Neural progenitor cell (in vitro differentiated cells): ENCODE measurements at regions not wholly inside any gene's neighbourhood (a gene's known extent, or its start where the extent isn't known, plus 50 kb on each side); places are given as distances from the start of the nearest gene placed in this dataset.

Experiments
- DNase-seq: peaks from one replicate; pipeline ENCODE4 v3.0.0-alpha.2; 2016; ENCODE audit warnings: low spot score
- H2AFZ ChIP-seq: fragments of 200-600 bp; sonication (generic); replicated peaks from 2 replicates; pipeline ENCODE4 v1.6.1; 2016; ENCODE audit warnings: antibody characterized with exemption
- H3F3A ChIP-seq: fragments of 200-600 bp; sonication (generic); 2 replicates; pipeline ENCODE4 v1.6.1; 2016; ENCODE audit warnings: antibody characterized with exemption, low read depth
- H3K27ac ChIP-seq: fragments of 200-600 bp; sonication (generic); 2 replicates; pipeline ENCODE4 v1.5.1; 2016; ENCODE audit warnings: mild to moderate bottlenecking
- H3K27me3 ChIP-seq: fragments of 200-600 bp; sonication (generic); 2 replicates; pipeline ENCODE4 v1.6.1; 2016; ENCODE audit warnings: mild to moderate bottlenecking, moderate library complexity
- H3K36me3 ChIP-seq: fragments of 200-600 bp; sonication (generic); 2 replicates; pipeline ENCODE4 v1.5.1; 2016
- H3K4me1 ChIP-seq: fragments of 200-600 bp; sonication (generic); 2 replicates; pipeline ENCODE4 v1.6.1; 2016; ENCODE audit warnings: mixed run types
- H3K4me2 ChIP-seq: fragments of 200-600 bp; sonication (generic); 2 replicates; pipeline ENCODE4 v1.6.1; 2016
- H3K4me3 ChIP-seq: fragments of 200-600 bp; sonication (generic); 2 replicates; pipeline ENCODE4 v1.5.1; 2016
- H3K79me2 ChIP-seq: fragments of 200-600 bp; sonication (generic); 2 replicates; pipeline ENCODE4 v1.6.1; 2016; ENCODE audit warnings: low read depth
- H3K9ac ChIP-seq: fragments of 200-600 bp; sonication (generic); 2 replicates; pipeline ENCODE4 v1.6.1; 2016
- H3K9me3 ChIP-seq: fragments of 200-600 bp; sonication (generic); 2 replicates; pipeline ENCODE4 v1.5.1; 2016; ENCODE audit warnings: low read depth
- H4K20me1 ChIP-seq: fragments of 200-600 bp; sonication (generic); 2 replicates; pipeline ENCODE4 v1.6.1; 2016; ENCODE audit warnings: low read depth
- H3K27ac Mint-ChIP-seq: 3 replicates; pipeline ENCODE4 v1.8.0; 2021; ENCODE audit warnings: mixed read lengths
- H3K27me3 Mint-ChIP-seq: 2 replicates; pipeline ENCODE4 v1.8.0; 2022; ENCODE audit warnings: low read depth, mild to moderate bottlenecking, inconsistent platforms, moderate library complexity, mixed read lengths; ENCODE audit not compliant: insufficient read depth
- H3K36me3 Mint-ChIP-seq: 3 replicates; pipeline ENCODE4 v1.8.0; 2021; ENCODE audit warnings: mixed read lengths
- H3K4me1 Mint-ChIP-seq: 3 replicates; pipeline ENCODE4 v1.8.0; 2021; ENCODE audit warnings: mixed read lengths
- H3K4me3 Mint-ChIP-seq: 3 replicates; pipeline ENCODE4 v1.8.0; 2021; ENCODE audit warnings: mild to moderate bottlenecking, moderate library complexity, mixed read lengths
- H3K9me3 Mint-ChIP-seq: 3 replicates; pipeline ENCODE4 v1.8.0; 2020; ENCODE audit warnings: mixed read lengths
- CTCF ChIP-seq: fragments of 200-600 bp; sonication (generic); IDR thresholded peaks from 2 replicates; pipeline ENCODE4 v1.5.1; 2017; ENCODE audit warnings: antibody characterized with exemption, mild to moderate bottlenecking
- EZH2 ChIP-seq: fragments of 200-600 bp; sonication (generic); IDR thresholded peaks from 2 replicates; pipeline ENCODE4 v1.6.1; 2017; ENCODE audit warnings: antibody characterized with exemption, mild to moderate bottlenecking, moderate library complexity
- EZH2phosphoT487 ChIP-seq: fragments of 200-600 bp; sonication (generic); IDR thresholded peaks from 2 replicates; pipeline ENCODE4 v1.6.1; 2017; ENCODE audit warnings: antibody characterized with exemption

GRCh38 chr2:236909193-236909504 lies 176.5 kb upstream of the COPS8 start:
- no peak for DNase-seq
- Mint-ChIP-seq H3K27me3 (peaks cover 15% of the 10 kb centered on the region), H3K9me3 (peaks cover 3% of the 10 kb centered on the region), H3K36me3 (no peaks in the 10 kb centered on the region), H3K4me3 (no peak overlapping the region), H3K4me1 (peaks cover 25% of the 10 kb centered on the region), H3K27ac (peak overlapping the region; percentile 57)
- Histone ChIP-seq H3K36me3 (no peaks in the 10 kb centered on the region), H3F3A (no peaks in the 10 kb centered on the region), H3K4me1 (no peaks in the 10 kb centered on the region), H3K9me3 (no peaks in the 10 kb centered on the region), H3K4me2 (no peak overlapping the region), H3K9ac (no peak overlapping the region), H3K27ac (no peak overlapping the region), H3K27me3 (no peaks in the 10 kb centered on the region), H3K79me2 (no peaks in the 10 kb centered on the region), H3K4me3 (no peak overlapping the region), H2AFZ (no peak overlapping the region), H4K20me1 (no peaks in the 10 kb centered on the region)
- TF ChIP-seq CTCF, result no peak
- TF ChIP-seq EZH2, result no peak
- no peak for TF ChIP-seq EZH2phosphoT487

- Mint-ChIP-seq H3K9me3 (peaks cover 3% of the 10 kb centered on the region), H3K27ac (peak overlapping the region; percentile 80), H3K36me3 (no peaks in the 10 kb centered on the region), H3K4me1 (peaks cover 22% of the 10 kb centered on the region), H3K4me3 (no peak overlapping the region), H3K27me3 (peaks cover 14% of the 10 kb centered on the region)
- Histone ChIP-seq H3K36me3 (no peaks in the 10 kb centered on the region), H2AFZ (no peak overlapping the region), H3K27ac (no peak overlapping the region), H4K20me1 (no peaks in the 10 kb centered on the region), H3K4me3 (no peak overlapping the region), H3K4me1 (no peaks in the 10 kb centered on the region), H3K9me3 (no peaks in the 10 kb centered on the region), H3K9ac (no peak overlapping the region), H3K27me3 (no peaks in the 10 kb centered on the region), H3F3A (no peaks in the 10 kb centered on the region), H3K4me2 (no peak overlapping the region), H3K79me2 (no peaks in the 10 kb centered on the region)
- TF ChIP-seq CTCF (no peak), EZH2phosphoT487 (no peak), EZH2 (no peak)
- no peak for DNase-seq
Measured at GRCh38 chr2:236909802-236910201, 175.9 kb upstream of the COPS8 start.

GRCh38 chr2:236910781-236911495 lies 174.8 kb upstream of the COPS8 start:
- no peak for DNase-seq
- peaks cover 3% of the 10 kb centered on the region for H3K9me3 Mint-ChIP-seq
- Histone ChIP-seq H3K79me2 (no peaks in the 10 kb centered on the region), H3K4me2 (no peak overlapping the region), H3F3A (no peaks in the 10 kb centered on the region), H3K9ac (no peak overlapping the region), H3K9me3 (no peaks in the 10 kb centered on the region), H2AFZ (no peak overlapping the region), H3K27ac (no peak overlapping the region), H3K4me3 (no peak overlapping the region), H3K4me1 (no peaks in the 10 kb centered on the region), H3K36me3 (no peaks in the 10 kb centered on the region), H3K27me3 (no peaks in the 10 kb centered on the region), H4K20me1 (no peaks in the 10 kb centered on the region)
- H3K27me3 Mint-ChIP-seq, result peaks cover 14% of the 10 kb centered on the region
- no peak overlapping the region for H3K27ac Mint-ChIP-seq
- TF ChIP-seq CTCF (no peak), EZH2 (no peak), EZH2phosphoT487 (no peak)
- no peak overlapping the region for H3K4me3 Mint-ChIP-seq
- H3K36me3 Mint-ChIP-seq, result no peaks in the 10 kb centered on the region
- peaks cover 27% of the 10 kb centered on the region for H3K4me1 Mint-ChIP-seq
